Osteocyte (in vitro differentiated cells): ENCODE measurements at regions not wholly inside any gene's neighbourhood (a gene's known extent, or its start where the extent isn't known, plus 50 kb on each side); places are given as distances from the start of the nearest gene placed in this dataset.

ENCODE experiments used
- DNase-seq: peaks from one replicate; pipeline ENCODE4 v3.0.0; 2021; ENCODE audit warnings: mixed read lengths; ENCODE audit not compliant: unreplicated experiment; ENCODE audit errors: extremely low spot score
- H3K27ac Mint-ChIP-seq: one replicate; pipeline ENCODE4 v1.8.0; 2021; ENCODE audit warnings: mild to moderate bottlenecking, mixed read lengths; ENCODE audit not compliant: unreplicated experiment
- H3K27me3 Mint-ChIP-seq: one replicate; pipeline ENCODE4 v1.8.0; 2021; ENCODE audit warnings: mixed read lengths; ENCODE audit not compliant: unreplicated experiment
- H3K36me3 Mint-ChIP-seq: one replicate; pipeline ENCODE4 v1.8.0; 2021; ENCODE audit warnings: mixed read lengths; ENCODE audit not compliant: unreplicated experiment
- H3K4me1 Mint-ChIP-seq: one replicate; pipeline ENCODE4 v1.8.0; 2021; ENCODE audit warnings: mixed read lengths; ENCODE audit not compliant: unreplicated experiment
- H3K4me3 Mint-ChIP-seq: one replicate; pipeline ENCODE4 v1.8.0; 2021; ENCODE audit warnings: mild to moderate bottlenecking, moderate library complexity, mixed read lengths; ENCODE audit not compliant: unreplicated experiment
- H3K9me3 Mint-ChIP-seq: one replicate; pipeline ENCODE4 v1.8.0; 2021; ENCODE audit warnings: mixed read lengths; ENCODE audit not compliant: unreplicated experiment
- TF ChIP-seq, protein P1 (sequence below): fragments of 200-600 bp; sonication (generic); IDR thresholded peaks from 2 replicates; pipeline ENCODE4 v1.5.0; 2021; ENCODE audit warnings: antibody characterized with exemption, mild to moderate bottlenecking, moderate library complexity

GRCh38 chr2:65512783-65513182 lies 80.4 kb upstream of the SPRED2 start:
- Mint-ChIP-seq H3K4me1 (peaks cover 5% of the 10 kb centered on the region), H3K36me3 (peaks cover 1% of the 10 kb centered on the region), H3K4me3 (no peak overlapping the region), H3K27me3 (no peaks in the 10 kb centered on the region), H3K9me3 (peaks cover 8% of the 10 kb centered on the region), H3K27ac (no peak overlapping the region)
- DNase-seq, result no peak
- TF ChIP-seq, protein P1, sequence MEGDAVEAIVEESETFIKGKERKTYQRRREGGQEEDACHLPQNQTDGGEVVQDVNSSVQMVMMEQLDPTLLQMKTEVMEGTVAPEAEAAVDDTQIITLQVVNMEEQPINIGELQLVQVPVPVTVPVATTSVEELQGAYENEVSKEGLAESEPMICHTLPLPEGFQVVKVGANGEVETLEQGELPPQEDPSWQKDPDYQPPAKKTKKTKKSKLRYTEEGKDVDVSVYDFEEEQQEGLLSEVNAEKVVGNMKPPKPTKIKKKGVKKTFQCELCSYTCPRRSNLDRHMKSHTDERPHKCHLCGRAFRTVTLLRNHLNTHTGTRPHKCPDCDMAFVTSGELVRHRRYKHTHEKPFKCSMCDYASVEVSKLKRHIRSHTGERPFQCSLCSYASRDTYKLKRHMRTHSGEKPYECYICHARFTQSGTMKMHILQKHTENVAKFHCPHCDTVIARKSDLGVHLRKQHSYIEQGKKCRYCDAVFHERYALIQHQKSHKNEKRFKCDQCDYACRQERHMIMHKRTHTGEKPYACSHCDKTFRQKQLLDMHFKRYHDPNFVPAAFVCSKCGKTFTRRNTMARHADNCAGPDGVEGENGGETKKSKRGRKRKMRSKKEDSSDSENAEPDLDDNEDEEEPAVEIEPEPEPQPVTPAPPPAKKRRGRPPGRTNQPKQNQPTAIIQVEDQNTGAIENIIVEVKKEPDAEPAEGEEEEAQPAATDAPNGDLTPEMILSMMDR, result no peak

- no peak overlapping the region for H3K27ac Mint-ChIP-seq
- H3K4me1 Mint-ChIP-seq, result no peaks in the 10 kb centered on the region
- H3K27me3 Mint-ChIP-seq, result no peaks in the 10 kb centered on the region
- TF ChIP-seq, protein P1, result no peak
- peaks cover 8% of the 10 kb centered on the region for H3K9me3 Mint-ChIP-seq
- no peak overlapping the region for H3K4me3 Mint-ChIP-seq
- peaks cover 1% of the 10 kb centered on the region for H3K36me3 Mint-ChIP-seq
- no peak for DNase-seq
Measured at GRCh38 chr2:65511306-65511705, 78.9 kb upstream of the SPRED2 start.

GRCh38 chr2:65508225-65508624 lies 75.8 kb upstream of the SPRED2 start:
- Mint-ChIP-seq H3K27ac (no peak overlapping the region), H3K4me3 (no peak overlapping the region), H3K9me3 (peaks cover 8% of the 10 kb centered on the region), H3K4me1 (no peaks in the 10 kb centered on the region), H3K27me3 (no peaks in the 10 kb centered on the region), H3K36me3 (peaks cover 1% of the 10 kb centered on the region)
- TF ChIP-seq, protein P1, result no peak
- no peak for DNase-seq

GRCh38 chr2:65507102-65508069 lies 75.0 kb upstream of the SPRED2 start:
- Mint-ChIP-seq H3K36me3 (peaks cover 1% of the 10 kb centered on the region), H3K4me3 (no peak overlapping the region), H3K27ac (no peak overlapping the region), H3K4me1 (no peaks in the 10 kb centered on the region), H3K9me3 (peaks cover 8% of the 10 kb centered on the region), H3K27me3 (no peaks in the 10 kb centered on the region)
- TF ChIP-seq, protein P1, result no peak
- DNase-seq, result no peak
